ENCODE measurements at regions not wholly inside any gene's neighbourhood (a gene's known extent, or its start where the extent isn't known, plus 50 kb on each side); places are given as distances from the start of the nearest gene placed in this dataset.

DNA sequence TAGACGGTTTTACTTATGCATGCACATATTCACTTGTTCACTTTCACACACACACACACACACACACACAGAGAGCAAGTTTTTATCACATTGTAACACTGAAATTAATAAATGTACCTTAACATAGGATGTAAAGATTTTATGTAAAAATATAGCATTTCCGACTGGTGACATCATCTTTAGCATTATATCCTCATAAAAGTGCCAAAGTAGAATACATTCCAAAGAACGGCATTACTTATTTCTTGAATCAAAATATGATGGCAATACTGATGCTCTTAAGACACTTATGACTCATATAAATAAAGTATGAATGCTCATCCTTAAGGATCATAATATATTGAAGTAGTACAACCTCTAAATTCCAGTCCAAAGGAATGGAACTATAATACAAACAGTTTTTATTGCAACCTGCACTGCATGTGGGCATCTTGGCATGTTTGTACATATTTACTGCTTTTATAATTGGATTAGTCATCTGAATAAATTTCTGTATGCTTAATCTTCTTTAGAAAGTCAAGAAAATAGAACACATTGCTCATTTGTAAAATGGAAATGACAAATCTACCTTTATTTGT, 290.0 kb upstream of the SEMA3A start:
- TF ChIP-seq, protein P1, sequence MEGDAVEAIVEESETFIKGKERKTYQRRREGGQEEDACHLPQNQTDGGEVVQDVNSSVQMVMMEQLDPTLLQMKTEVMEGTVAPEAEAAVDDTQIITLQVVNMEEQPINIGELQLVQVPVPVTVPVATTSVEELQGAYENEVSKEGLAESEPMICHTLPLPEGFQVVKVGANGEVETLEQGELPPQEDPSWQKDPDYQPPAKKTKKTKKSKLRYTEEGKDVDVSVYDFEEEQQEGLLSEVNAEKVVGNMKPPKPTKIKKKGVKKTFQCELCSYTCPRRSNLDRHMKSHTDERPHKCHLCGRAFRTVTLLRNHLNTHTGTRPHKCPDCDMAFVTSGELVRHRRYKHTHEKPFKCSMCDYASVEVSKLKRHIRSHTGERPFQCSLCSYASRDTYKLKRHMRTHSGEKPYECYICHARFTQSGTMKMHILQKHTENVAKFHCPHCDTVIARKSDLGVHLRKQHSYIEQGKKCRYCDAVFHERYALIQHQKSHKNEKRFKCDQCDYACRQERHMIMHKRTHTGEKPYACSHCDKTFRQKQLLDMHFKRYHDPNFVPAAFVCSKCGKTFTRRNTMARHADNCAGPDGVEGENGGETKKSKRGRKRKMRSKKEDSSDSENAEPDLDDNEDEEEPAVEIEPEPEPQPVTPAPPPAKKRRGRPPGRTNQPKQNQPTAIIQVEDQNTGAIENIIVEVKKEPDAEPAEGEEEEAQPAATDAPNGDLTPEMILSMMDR (IDR thresholded peaks at IDR 0.05; ENCODE audit: insufficient read depth, low read length, severe bottlenecking) = no peak
- FAIRE-seq (no peak), DNase-seq (ENCODE audit: low read depth) (peak; percentile 13)
- no peak overlapping the region for H3K4me3 ChIP-seq (ENCODE audit: low read depth, low read length)
- no peaks in the 10 kb centered on the region for H3K36me3 ChIP-seq (ENCODE audit: control insufficient read depth, insufficient read depth, low read length)
- no peaks in the 10 kb centered on the region for H3K27me3 ChIP-seq (ENCODE audit: control insufficient read depth, insufficient read depth, low read length)

DNA sequence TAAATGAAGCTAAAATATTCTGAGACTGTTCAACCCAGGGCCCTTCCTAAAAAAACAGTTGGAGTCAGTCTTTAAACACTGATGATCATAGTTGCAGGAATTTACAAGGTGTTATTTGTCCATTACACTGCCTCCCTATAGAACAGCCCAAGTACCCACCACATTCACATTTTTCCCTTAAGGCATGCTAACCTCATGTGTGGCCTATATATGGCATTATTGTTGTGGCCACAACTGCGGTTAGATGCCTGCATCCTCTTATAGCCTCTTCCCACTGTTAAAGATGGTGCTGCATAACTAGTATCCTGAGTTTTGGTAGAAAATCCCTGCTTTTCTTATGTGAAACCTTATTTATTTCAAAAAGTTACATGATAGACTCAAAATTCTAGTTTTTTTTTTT, 287.9 kb upstream of the SEMA3A start:
- DNase-seq (ENCODE audit: low read depth) (no peak), FAIRE-seq (no peak)
- H3K27me3 ChIP-seq (ENCODE audit: control insufficient read depth, insufficient read depth, low read length) = no peaks in the 10 kb centered on the region
- no peaks in the 10 kb centered on the region for H3K36me3 ChIP-seq (ENCODE audit: control insufficient read depth, insufficient read depth, low read length)
- TF ChIP-seq, protein P1 (IDR thresholded peaks at IDR 0.05; ENCODE audit: insufficient read depth, low read length, severe bottlenecking) = no peak
- H3K4me3 ChIP-seq (ENCODE audit: low read depth, low read length) = no peak overlapping the region

DNA sequence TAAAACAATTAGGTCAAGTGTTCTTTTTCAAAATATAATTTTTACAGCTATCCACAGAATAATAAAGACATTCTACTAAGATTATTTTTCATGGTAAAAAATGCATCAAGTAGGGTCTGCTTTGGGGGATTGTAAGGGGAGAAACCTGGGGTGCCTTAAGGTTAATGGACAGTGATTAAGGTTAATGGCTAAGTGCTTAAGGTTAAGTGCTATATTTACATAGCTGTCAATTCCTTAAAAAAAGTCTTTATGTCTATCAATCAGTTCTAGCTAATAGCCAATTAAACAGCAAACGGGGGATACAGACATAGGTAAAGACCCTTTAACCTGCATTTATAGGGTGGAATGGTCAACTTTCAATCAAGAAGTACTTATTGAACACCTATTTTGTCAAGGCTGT, 284.5 kb upstream of the SEMA3A start:
- Histone ChIP-seq H3K27me3 (ENCODE audit: control insufficient read depth, insufficient read depth, low read length) (no peaks in the 10 kb centered on the region), H3K36me3 (ENCODE audit: control insufficient read depth, insufficient read depth, low read length) (no peaks in the 10 kb centered on the region), H3K4me3 (ENCODE audit: low read depth, low read length) (no peak overlapping the region)
- DNase-seq (ENCODE audit: low read depth) (no peak), FAIRE-seq (no peak)
- TF ChIP-seq, protein P1 (IDR thresholded peaks at IDR 0.05; ENCODE audit: insufficient read depth, low read length, severe bottlenecking) = no peak

DNA sequence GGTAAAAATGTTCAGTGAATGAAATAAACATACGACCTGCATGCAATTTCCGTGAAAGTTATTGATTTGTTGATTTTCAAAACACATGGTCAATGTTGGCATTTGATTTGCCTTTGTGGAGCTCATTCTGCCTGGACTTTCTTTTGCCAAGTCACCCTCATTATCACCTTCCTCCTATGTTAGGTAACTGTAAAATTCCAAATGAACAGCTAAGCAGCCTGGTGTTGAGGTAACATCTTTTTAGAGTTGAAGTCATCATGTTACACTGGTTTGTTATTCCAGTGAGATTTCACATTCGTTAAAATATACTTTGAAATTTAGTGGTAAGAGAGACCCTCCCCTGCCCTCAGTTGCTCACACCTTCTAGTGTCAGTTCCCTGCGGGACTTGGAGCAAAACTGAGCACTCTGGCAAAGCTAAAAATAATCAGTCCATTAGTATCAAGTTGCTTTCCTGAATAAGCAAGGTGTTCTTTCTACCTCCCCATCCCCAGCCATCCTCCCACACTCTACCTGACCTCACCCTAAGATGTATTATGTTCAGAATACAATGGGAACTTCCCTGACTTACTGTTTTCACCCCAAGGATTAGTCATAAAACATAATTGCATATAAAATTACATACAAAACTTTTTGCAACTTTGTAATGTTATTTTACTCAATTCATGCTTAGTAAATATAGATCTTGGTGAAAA, 283.3 kb upstream of the SEMA3A start:
- TF ChIP-seq, protein P1 (IDR thresholded peaks at IDR 0.05; ENCODE audit: insufficient read depth, low read length, severe bottlenecking) = no peak
- DNase-seq (ENCODE audit: low read depth) = peak; percentile 83
- FAIRE-seq = no peak
- Histone ChIP-seq H3K36me3 (ENCODE audit: control insufficient read depth, insufficient read depth, low read length) (no peaks in the 10 kb centered on the region), H3K4me3 (ENCODE audit: low read depth, low read length) (no peak overlapping the region), H3K27me3 (ENCODE audit: control insufficient read depth, insufficient read depth, low read length) (no peaks in the 10 kb centered on the region)

DNA sequence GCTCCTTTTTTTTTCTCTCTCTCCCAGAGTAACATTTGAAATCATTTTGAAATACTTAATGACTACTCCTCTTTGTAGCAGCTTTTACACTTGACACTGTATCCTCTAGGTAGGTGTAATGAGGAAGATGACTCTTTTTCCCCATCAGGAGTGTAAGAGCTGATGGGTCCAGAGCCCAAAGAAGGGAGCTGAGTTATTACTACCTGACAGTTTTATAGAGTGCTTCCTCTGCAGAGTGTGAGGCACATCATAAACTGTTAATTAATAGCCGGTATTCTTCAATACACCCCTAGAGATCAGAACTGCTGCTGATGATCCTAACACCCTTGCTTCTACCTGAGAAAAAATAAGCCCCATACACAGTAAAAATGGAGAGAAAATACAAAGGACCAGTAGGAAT, 279.8 kb upstream of the SEMA3A start:
- no peak overlapping the region for H3K4me3 ChIP-seq (ENCODE audit: low read depth, low read length)
- FAIRE-seq (no peak), DNase-seq (ENCODE audit: low read depth) (no peak)
- no peaks in the 10 kb centered on the region for H3K27me3 ChIP-seq (ENCODE audit: control insufficient read depth, insufficient read depth, low read length)
- no peaks in the 10 kb centered on the region for H3K36me3 ChIP-seq (ENCODE audit: control insufficient read depth, insufficient read depth, low read length)
- TF ChIP-seq, protein P1 (IDR thresholded peaks at IDR 0.05; ENCODE audit: insufficient read depth, low read length, severe bottlenecking) = no peak

DNA sequence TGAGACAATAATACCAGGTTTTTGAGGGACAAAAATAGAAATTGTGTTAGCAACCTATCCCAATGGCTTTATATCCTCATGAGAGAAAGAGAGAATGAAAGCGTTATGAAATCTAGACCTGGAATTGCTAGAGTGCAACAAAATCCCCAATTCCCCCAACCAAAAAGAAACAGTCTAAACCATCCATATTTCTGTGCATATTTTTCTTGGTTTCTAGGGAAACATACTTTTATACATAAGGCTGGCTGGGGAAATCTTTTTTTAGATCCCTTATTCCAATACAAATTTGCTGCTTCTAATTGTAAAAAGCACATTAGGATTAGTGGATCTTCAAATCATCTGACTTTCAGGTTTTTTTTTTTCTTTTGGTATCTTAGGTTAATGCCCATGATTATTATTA, 277.0 kb upstream of the SEMA3A start:
- DNase-seq (ENCODE audit: low read depth) = no peak
- no peaks in the 10 kb centered on the region for H3K27me3 ChIP-seq (ENCODE audit: control insufficient read depth, insufficient read depth, low read length)

More for the DNA sequence above, 277.0 kb upstream of the SEMA3A start:
- Histone ChIP-seq H3K36me3 (ENCODE audit: control insufficient read depth, insufficient read depth, low read length) (no peaks in the 10 kb centered on the region), H3K4me3 (ENCODE audit: low read depth, low read length) (no peak overlapping the region)
- TF ChIP-seq, protein P1 (IDR thresholded peaks at IDR 0.05; ENCODE audit: insufficient read depth, low read length, severe bottlenecking) = no peak
- FAIRE-seq = no peak

All from bronchial epithelial cell (primary cell).